VCaP (cell line): ENCODE measurements at regions not wholly inside any gene's neighbourhood (a gene's known extent, or its start where the extent isn't known, plus 50 kb on each side); places are given as distances from the start of the nearest gene placed in this dataset.

Experiments used
- H3K27ac ChIP-seq: fragments of 450-650 bp; 2 replicates; pipeline ENCODE4 v1.5.1; 2017
- TF ChIP-seq, protein P1 (sequence below): fragments of 450-650 bp; conservative IDR thresholded peaks from 2 replicates; pipeline ENCODE4 v1.5.1; 2017; ENCODE audit warnings: mild to moderate bottlenecking, moderate library complexity

DNA sequence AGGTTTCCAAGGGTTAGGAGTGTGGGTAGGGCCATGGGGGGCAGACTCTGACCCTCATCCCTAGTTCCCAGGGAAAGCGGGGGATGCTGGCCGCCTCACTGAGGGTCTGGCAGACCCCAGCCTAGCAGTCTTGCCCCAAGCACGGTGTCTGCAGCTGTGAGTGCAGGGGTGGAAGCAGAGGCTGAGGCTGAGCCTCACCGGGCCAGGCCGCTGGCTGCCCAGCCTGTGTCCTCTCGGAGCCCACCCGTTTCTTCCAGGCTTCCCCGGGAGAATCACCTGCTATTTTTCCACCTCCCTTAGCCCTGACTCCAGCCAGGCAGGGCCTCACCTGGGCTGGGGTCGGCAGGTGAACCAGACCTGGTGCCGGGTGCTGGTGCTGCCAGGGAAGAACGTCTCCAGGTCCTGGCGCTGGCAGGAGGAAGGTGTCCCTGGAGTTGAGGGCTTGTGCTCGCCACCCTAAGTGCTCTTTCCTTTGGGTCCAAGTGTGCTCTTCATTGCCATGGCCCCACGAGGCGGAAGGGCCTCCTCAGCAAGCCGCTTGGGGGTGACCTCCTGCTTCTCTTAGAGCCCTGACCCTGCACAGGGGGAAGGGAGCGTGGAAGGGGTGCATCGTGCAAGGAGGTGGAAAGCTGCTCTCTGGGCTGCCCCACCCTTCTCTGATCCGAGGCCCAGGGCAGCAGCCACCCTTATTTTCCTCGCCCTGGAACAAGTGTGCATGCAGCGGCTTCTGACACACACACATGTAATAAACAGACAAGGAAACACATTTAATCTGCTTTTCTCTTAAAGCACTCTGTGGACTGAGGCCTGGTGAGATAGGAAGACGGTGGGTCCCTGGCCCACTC lies 112.7 kb downstream of the FAM53A start:
- no peak overlapping the region for H3K27ac ChIP-seq
- TF ChIP-seq, protein P1, sequence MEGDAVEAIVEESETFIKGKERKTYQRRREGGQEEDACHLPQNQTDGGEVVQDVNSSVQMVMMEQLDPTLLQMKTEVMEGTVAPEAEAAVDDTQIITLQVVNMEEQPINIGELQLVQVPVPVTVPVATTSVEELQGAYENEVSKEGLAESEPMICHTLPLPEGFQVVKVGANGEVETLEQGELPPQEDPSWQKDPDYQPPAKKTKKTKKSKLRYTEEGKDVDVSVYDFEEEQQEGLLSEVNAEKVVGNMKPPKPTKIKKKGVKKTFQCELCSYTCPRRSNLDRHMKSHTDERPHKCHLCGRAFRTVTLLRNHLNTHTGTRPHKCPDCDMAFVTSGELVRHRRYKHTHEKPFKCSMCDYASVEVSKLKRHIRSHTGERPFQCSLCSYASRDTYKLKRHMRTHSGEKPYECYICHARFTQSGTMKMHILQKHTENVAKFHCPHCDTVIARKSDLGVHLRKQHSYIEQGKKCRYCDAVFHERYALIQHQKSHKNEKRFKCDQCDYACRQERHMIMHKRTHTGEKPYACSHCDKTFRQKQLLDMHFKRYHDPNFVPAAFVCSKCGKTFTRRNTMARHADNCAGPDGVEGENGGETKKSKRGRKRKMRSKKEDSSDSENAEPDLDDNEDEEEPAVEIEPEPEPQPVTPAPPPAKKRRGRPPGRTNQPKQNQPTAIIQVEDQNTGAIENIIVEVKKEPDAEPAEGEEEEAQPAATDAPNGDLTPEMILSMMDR, result no peak

DNA sequence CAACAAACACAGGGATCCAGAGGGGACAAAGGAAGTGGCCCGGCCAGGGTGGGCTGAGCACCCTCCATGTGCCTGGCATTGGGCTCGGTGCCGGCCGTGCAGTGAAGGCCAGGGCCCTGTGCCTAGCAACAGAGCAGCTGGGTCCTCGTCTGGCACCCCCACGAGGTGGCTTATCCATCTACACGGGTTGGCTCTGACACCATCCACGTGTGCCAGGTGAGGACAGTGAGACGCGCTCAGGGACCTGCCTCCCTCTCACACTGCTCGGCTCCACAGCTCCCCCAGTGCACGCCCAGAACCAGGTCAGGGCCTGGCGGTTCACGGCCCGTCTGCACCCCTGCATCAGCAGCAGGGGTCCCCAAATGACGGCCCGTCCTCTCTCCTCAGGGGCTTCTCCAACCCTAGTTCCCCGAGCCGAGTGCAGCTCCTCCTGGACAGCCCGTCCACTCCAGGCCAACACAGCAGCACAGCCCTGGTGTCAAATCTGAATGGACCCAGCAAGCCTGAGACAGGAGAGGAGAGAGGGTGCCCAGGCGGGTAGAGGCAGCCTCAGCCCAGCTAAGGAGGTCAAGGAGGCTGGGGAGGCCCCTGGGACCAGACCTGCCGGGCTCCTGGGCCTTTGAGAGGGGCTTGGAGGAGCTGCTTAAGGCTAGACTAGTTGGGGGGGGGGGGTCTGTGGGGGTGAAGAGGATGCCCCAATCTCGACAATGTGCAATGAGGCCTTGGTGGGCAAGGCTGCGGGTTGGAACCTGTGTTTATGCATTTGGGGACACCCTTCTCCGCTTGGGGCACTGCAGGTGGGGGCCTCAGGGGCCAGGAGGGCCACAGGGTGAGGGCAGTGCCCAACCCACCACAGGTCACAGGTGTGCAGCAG lies 113.6 kb downstream of the FAM53A start:
- TF ChIP-seq, protein P1, result no peak
- H3K27ac ChIP-seq, result no peak overlapping the region

DNA sequence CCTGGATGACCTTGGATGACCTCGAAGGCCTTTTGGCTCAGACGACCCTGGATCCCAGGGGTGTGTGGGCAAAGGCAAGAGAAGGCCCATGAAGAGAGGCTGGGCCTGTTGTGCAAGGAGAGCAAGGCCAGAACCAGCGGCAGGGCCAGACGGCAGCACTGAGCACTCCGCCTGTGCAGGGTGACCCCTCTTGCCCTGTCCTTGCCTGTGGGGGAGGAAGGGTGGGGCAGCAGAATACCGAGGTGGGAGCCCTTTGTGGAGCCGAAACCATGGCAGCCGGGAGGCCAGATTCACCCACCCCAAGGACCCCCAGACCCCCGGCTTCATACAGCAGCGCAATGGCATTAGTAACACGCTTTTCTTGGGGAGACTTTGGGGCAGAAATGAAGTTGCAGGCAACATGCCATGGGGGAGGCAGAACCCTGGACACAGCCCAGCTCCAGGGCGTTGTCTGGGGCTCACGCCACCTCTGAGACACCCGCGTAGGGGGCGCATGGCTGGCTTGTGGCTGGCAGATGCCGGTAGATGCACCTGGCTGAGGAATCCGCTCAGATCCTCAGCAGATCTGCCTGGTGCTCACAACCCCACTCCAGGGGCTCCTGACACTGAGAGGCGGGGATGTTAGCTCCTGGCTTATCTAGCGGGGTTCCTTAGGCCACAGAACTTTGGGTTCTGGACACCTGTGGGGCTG lies 114.5 kb downstream of the FAM53A start:
- TF ChIP-seq, protein P1, result no peak
- no peak overlapping the region for H3K27ac ChIP-seq

DNA sequence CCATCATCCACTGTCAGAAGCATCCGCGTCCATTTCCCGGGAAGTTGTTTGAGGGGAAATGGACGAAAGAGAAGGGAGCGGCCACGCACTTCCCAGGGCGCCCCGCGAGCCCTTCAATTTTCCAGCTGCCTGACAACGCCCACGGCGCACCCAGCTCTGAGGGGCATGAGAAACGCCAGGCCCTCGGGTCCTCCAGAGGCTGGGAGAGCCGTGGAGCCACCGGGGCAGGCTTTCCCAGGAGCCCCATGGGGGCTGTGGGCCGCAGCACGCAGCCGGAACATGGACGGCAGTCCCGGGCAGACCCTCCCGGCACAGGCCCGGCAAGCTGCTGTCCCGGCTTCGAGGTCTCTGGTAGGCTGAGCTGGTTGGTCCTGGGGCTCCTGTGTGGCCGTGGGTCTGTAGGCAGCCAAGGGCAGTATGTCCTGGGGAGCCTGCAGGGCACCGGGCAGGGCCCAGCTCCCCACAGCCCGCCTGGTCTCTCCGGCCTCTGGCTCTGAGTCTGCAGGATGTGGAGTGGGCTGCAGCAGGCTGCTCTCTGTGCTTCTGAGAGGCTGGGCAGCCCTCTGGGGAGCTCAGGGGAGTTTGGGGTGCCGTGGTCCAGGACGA lies 115.2 kb downstream of the FAM53A start:
- no peak overlapping the region for H3K27ac ChIP-seq
- TF ChIP-seq, protein P1, result no peak

DNA sequence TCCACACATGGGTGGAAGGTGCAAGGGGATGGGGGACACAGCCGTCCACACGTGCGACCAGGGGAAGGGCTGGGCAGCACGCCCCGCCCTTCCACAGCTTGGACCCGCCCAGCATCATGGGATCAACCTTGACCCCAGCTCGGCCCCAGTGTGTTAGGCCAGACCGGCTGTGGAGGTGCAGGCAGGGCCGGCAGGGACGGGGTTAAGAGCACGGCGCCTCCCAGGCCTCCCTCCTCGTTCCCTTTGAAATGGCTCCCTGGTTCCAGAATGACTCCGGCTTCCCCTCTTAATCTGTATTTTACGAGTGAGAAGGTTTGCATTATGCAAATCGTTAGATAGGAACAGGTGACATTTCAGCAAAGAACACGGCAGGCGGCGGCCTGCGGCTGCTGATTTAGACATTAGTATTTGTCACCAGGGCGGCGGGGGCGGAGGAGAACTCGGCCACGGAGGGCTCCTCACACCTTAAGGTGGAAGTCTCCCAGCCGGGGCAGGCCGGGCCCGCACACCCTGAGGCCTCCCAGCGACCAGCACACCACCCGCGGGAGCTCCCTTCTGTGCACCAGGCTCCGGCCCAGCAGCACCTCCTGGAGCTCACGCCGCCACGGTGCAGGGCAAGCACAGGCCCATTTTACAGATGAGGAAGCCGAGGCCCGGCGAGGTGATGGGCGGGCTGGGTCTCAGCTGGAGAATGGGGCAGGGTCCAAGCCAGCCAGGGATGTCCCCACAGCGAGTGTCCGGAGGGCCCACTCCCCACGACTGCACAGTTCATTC lies 116.1 kb downstream of the FAM53A start:
- H3K27ac ChIP-seq, result no peak overlapping the region
- TF ChIP-seq, protein P1, result no peak

DNA sequence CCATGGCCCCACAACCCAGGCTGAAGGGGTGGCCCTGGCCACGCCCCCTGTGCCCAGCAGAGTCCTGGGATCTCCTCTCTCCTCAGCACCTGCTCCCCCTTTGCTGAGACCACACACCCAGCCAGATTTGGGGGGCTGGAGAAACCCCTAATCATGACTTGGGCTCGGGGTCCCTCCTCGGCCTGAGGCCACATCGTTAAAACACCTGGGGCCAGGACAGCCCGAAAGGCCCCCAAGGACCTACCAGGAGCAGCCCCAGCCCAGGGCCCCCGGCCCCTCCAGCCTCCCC lies 116.7 kb downstream of the FAM53A start:
- TF ChIP-seq, protein P1, result no peak
- no peak overlapping the region for H3K27ac ChIP-seq
